Middle frontal gyrus (tissue), 1 donor: ENCODE measurements at regions not wholly inside any gene's neighbourhood (a gene's known extent, or its start where the extent isn't known, plus 50 kb on each side); places are given as distances from the start of the nearest gene placed in this dataset.
A peak's percentile ranks its signal among the peaks of the same experiment; 100 is the strongest.
"Not testable (repeated sequence)": the region's sequence is repeated elsewhere in the genome, so short reads cannot be mapped to it uniquely, and the experiment has no call there.

ENCODE experiments used
- DNase-seq: peaks from one replicate; pipeline ENCODE4 v3.0.0-alpha.2; 2015; ENCODE audit warnings: low spot score; ENCODE audit errors: extremely low spot score

DNA sequence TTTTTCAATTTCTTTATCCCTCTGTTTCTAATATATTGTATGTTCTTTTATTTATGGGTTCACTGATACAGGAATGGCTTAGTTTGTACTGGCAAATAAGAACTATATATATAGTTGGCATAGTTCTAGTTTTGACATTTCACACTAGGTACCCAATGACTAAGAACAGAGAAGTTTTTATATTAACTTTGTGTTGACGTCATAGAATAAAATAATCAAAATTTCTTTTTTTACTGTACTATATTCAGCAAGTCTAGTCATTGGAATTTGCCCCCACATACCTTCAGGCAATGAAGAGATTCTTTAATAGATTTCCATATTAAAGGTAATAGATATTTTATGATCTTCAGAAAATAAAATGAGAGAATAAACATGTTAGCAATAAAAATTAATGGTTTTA is 713.2 kb downstream of the NOVA1 start:
- no peak for DNase-seq

DNA sequence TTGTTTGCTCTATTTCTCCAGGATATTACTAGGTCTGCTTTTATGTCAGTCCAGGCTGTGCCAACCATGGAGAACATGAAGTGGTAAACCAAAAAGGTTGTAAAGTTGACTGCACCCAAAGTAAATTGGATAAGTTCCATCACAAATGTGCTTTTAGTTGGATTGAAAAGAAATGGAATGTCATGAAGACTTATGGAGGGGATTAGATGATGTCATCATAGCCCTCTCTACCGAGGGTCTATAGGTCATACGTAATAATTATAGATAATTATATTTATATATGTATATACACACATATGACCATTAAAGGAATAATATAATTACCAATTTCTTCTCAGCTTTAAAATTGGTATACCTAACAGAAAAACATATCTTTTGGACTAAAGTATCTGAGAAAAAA is 714.9 kb downstream of the NOVA1 start:
- DNase-seq, result no peak

DNA sequence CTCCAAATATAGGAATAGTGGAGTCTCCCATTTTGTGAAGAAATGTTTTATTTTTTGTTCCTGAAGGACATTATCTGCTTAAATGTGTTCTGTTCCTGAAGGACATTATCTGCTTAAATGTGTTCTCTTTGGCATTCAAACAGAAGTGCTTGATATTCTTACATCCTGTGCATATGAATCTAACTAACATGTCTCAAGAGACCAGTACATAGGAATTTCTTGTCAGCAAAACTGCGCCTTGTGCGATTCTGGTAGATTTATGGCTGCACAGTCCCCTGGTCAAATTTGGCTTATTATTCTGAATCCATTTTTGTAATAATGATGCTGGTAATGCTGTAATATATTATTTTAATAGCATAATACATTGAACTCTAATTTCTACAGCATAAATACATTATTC is 722.4 kb downstream of the NOVA1 start:
- DNase-seq, result no peak

DNA sequence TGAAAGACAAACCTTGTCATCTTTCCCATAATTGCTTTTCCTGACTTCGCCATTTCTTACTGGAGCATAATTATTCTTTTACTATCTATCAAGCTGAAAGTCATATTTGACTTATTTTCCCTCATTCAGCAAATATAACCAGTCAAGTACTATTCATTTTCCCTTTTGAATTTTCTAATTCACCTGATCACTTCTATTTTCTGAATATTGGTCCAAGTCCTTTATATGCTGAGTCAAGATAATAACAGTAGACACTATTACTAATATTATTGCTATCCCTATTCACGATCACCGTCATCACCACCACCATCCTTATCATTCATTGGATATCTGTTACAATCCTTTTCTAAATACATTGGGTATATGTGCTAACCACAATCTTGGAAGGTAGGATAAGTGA is 728.0 kb downstream of the NOVA1 start:
- no peak for DNase-seq

DNA sequence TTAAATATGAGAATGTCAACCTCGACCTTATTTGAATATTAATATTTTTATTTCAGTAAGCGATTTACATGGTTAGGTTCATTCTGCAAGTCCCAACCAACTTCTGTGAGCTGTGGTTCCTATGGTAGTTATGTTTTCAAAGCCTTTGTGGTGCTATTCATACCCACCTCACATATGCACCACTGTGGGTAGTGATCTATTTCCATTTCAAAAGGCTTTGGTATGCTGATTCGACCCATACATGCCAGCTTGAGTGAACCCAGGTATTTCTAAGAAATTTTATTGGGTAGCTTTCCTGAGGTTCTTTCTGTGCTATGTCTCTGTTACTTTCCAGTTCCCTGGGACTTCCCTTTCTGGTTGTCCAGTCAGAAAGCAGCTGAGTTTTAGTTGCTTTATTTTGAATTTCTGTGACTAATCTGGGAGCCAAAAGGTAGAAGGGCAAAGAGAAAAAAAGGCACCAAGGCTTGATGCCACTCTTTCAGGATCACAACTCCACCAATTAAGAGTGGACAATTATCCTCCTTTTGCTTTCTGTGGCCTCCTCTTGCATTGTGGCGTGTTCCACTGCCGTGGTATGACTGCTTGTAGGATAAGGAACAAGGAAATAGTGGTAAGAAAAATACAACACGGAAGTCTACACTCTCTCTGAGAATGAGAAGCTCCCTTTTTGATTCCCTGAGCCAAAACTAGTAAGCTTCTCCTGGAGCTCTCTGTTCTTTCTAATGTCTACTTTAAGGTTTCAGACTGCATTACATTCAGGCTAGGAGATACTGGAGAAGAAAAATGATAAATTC is 729.1 kb downstream of the NOVA1 start:
- no peak for DNase-seq

DNA sequence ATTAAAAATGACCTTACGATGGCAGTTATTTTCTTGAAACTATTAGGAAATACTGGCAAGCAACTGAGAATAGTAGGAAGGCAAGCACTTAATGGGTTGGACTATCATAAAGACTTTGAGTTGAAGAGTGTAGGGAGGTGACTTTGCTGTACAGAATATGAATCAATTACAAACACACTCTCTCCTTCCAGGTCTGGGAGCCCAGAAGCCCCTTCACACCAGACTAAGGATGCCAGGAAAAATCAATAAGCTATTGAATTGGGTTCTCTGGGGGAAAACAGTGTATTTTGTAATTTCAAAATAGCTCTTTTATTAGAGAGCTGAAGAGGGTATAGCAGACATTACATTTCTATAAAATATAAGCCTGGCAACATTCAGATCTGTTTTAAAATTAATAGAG is 736.4 kb downstream of the NOVA1 start:
- no peak for DNase-seq

DNA sequence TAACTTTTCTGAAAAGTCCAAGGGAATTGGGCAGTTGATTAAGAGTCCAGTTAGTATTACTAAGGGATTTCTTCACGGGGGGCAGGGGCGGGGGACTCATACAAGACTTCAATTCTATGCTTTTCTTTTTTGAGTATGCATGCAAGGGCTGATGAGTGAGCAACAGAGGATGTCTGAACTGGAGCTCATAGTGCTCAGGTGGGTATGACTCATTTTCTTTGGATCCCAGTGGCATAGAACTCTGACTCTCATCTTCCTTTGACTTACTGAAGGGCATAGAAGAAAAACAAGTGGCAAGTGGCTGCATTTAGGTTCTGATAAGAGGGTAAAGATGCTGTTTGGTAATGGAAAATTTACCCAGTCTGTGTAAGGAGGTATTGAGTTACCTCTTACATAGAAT is 749.2 kb downstream of the NOVA1 start:
- no peak for DNase-seq

DNA sequence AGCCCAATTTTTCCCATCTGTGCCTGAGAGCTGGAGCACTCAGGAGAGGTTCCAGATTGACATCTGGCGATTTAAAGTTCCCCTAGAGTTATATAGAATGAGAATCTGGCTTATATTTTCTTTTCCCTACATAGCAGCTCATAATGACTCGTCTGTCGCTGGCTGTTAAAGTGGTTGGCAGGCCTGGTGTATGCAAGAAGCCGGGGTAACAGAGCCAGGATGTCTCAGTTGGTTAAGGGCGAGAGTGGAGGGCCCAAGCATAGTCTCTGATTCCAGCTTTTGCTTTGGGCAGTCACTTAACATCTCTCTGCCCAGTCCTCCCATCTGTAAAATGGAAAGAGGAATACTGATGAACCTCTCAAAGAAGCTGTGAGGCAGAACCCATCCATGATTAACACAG is 751.6 kb downstream of the NOVA1 start:
- DNase-seq, result no peak

DNA sequence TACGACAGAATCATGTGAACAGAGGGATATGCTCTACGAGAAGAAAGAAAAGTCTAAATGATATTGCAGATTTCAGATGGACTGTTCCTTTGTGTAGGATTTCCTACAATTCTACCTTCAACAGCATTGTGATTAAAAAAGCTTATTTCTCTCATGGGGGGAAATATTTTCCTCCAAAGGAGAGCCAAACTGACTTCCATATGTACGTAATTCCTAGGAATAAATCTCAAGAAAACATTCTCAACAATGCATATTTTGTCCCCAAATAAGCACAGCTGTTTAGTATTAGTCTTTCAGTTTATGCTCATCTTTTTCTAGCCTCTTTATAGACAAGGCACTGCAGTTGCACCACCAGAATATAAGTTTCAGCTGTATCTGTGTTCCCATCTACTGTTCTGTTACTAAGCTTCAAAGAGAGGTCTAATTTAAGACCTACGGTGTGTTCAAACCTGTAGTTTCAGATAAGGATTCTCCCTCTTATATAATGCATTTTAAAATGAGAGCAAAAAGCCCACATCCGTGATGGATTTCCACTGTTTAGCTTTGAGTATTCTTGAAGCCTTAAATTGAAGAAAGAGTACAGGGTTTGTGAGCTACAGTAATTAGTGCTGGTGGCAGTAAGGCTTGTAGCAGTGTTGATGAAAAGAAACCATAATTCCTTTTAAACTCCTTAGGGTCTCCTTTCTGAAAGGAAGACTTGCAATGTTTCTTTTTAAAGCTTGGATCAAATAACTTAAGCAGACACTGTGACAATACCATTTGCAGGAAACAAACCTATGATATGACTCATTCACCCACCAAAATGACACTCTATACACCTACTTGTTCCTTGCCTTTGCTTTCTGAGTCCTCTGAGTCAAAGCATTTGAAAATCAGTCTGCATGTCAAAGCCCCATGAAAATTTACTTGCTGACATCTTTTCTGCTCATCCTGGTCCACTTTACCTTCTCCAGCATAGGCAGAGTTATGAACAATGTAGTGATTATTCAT is 754.1 kb downstream of the NOVA1 start:
- no peak for DNase-seq

DNA sequence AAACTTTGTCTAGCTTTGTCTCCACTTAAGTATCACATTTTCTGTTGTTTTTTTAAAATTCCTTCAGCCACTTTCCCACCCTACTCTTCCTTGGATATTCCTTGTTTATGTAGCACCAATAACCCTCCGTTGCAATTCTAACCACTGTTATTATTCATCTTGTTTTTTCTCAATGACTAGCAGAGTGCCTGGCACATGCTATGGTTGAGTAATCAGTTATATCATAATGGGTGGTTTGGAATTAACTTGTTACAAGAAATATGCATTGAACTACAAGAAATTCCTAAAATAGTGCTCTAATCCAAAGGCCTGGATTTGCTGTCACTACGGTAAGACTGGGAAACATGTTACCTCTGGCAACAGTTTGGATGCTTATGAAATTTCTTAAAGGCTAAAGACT is 756.6 kb downstream of the NOVA1 start:
- DNase-seq, result no peak

DNA sequence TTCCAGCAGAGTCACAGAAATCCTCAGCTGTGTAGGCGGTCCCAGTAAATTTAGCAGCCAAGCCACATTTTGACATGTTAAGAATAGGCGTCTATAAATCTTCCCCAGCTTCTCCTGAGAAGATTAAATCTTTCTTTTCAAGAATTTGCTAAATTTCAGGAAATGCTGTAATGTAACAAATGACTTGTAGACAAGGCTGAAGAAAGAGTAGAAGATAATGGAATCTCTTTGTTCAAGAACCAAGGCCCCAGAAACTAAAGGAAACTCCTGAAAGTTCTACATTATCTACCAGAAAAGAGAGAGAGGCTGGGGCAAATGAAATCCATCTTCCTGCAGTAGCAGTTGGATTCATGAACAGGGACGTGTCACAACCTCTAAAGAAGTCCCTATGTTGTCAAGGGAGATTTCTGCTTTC is 760.3 kb downstream of the NOVA1 start:
- peak; percentile 56 for DNase-seq

DNA sequence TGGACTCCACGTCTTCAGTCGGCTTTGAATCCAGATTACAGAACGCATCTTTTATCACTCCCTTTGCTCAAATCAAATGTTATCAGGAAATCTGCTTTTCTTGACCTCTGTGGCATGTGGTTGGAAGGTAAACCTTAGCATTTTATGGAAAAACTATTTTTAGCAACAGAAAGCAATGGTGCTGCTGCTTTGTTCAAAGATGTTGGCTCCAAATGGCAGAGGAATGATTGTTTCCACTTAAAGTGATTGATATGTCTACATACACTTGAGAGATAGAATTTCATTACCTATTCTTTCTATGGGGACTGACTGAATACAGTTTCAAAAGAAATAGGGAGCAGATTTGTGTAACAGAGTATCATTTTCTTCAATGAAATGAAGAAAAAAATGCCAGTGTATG is 761.2 kb downstream of the NOVA1 start:
- DNase-seq, result no peak

DNA sequence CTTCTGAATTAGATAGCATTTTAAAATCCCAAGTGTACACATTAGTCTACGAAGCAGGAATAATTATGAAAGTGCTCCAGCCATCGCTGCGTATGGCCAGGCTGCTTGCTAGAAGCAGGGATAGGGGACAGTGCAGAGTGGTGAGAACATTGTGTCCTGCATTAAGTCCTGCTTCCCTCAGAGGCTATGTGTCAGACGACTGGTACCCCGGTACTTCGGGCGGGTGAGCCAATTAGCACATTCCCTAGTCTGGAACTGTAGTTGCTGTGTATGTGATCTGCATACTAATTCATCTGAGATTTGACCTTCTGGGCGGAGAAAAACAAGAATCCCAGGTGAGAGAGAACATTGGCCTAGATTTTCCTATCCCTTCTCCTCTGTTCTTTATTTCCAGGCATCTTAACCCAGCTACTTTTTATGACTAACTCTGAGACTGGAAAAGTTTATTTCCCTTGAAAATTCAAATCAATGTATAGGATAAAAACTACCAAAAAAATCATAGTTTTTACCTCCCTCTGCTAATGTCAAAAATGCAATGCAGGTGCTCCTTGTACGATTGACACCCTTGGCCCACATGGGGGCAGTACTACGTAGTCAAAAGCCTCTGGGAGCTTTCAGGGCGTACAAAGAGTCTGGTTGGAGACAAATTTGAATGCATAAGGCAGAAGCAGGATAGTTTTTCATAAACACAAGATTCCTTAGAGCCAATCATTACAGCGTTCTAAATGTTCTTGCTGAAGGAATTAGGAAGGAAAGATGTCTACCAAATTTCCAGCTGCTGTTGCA is 764.3 kb downstream of the NOVA1 start:
- peak; percentile 65 for DNase-seq

DNA sequence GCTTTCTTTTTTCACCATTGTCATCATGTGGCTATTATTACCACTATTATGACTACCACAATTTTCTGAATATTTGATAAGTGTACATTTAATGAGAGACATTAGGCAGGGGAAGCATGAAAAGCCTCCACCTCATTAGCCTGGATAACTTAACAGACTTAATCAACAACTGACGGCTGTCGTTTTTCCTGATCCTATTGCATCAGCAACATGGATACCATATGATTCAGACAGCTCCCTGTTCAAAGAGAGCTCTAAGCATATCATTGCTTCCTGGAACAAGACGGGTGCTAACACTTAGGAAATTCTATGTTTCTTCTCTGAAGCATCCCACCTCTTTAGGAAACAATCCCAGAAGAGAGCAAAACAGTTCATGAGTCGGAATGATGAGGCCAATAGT is 765.2 kb downstream of the NOVA1 start:
- no peak for DNase-seq

DNA sequence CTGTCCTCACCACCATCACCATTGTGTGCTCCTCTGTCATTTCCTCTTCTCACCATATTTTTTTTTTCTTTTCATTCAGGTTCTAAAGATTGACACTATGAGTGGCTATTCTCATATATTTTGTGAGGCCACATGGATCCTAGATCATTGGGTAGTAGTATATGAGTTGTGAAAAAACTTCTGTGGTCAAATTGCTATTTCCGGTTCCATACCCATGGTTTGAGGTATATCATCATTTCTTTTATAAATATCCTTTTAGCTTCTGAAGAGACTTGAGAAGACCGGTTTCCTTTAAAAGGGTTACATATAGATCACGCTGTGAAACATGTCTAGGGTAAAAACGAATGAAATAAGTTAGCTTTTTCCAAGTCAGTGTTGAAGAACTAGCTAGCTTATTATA is 769.3 kb downstream of the NOVA1 start:
- no peak for DNase-seq

DNA sequence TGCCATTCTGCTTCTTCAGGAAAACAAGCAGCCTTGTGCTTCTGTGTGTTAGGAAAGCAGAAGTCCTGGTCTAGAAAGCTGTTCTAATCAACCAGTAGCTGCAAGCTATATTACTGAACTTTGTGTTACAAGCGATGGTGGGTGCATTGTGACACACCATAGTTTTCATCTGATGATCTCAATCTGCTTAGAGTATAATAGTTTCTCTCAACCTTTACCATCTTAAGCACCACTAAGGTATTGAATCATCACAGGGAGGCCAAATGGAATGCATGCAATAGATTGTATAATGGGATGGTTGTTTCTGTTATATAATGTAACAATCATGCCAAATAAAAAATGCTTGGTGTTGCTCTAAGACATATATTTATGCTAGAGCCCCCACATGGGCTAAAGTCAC is 771.7 kb downstream of the NOVA1 start:
- no peak for DNase-seq

DNA sequence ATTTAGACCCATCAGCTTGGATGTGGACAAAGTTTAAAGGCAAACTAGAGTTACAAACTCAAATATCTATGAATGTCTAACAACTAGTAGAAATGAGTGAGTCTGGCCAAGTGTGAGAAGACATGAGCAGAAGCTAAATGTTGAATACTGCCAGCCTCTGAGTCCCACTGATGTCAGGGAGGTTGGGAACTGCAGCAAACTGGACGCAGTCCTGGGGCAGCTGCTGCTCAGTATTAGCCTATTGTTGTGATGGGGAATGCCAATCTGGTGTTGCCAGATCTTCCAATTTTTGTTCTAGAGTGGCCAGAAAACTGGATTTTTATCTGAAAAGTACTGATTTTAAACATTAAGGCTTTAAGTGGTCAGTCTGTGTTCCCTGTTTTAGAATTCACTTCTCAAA is 770.4 kb upstream of the STXBP6 start:
- DNase-seq, result no peak

DNA sequence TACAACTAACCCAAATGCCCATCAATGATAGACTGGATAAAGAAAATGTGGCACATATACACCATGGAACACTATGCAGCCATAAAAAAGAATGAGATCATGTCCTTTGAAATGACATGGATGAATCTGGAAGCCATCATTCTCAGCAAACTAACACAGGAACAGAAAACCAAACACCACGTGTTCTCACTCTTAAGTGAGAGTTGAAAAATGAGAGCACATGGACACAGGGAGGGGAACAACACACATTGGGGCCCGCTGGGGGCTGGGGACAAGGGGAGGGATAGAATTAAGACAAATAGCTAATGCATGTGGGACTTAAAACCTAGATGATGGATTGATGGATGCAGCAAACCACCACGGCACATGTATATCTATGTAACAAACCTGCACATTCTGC is 764.7 kb upstream of the STXBP6 start:
- DNase-seq, result not testable (repeated sequence)

DNA sequence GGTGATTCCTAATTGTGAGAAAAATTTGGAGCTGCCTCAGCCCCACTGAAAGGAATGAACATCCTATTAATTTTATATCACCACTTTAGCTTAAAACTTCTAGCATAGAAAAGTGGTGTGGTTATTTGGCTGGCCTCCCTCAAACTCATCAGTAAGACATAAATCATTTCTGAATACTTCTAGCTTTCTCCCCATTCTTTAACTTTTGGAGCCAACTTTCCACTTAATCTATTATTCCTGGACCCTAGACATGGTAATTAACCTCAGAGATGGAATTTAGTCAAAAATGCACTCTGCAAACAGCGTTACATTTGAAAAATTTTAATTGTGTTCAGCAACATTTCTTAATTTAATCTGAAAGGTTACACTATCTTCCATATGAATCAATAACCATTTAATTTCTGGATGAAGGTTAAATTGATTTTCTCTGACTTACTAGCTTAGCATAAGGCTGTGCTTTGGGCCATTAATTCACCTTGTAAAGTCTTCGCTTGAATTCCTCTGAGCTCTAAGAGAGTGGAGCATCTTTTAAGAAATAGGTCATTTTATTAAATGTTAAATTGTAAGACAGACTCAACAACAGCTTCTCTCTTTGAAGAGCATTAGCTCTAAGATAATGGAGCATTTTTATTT is 753.6 kb upstream of the STXBP6 start:
- DNase-seq, result no peak

DNA sequence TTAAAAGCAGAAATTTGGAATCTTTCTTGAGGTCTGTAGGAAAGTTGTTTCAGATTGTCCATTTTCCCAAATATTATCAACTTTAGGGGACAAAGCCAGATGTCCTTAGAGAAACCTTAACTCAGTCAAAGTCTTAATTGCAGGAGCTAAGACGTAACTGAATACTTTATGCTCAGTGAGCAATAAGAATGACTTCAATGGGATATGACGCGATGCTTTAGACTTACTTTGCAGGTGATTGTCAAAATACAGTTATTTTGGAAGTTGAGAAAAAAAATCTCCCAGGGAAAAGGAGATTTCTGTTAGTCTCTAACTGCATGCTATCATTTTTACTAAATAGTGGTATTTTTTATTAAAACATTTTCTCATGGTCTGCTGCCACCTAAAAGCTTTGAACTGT is 750.9 kb upstream of the STXBP6 start:
- DNase-seq, result no peak

DNA sequence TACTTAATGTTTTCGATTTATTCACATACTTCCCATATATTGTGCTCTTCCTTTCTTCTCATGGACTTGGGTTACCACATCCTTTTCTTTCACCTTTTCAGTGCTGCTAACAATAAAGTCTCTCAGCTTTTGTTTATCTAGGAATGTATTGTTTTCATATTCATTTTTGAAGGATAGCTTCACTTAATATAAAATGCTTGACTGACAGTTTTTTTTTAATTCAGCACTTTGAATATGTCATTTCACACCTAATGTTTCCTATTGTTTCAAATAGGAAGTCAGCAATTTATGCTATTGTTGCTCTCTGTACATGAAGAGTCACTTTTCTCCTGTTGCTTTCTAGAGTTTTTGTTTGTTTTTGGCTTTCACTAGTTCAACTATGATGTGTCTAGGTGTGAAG is 738.3 kb upstream of the STXBP6 start:
- DNase-seq, result no peak
